Fibroblast of skin of right quadriceps (primary cell): ENCODE measurements at regions not wholly inside any gene's neighbourhood (a gene's known extent, or its start where the extent isn't known, plus 50 kb on each side); places are given as distances from the start of the nearest gene placed in this dataset.

Experiments
- DNase-seq: peaks from one replicate; pipeline ENCODE4 v3.0.0-alpha.2; 2013

DNA sequence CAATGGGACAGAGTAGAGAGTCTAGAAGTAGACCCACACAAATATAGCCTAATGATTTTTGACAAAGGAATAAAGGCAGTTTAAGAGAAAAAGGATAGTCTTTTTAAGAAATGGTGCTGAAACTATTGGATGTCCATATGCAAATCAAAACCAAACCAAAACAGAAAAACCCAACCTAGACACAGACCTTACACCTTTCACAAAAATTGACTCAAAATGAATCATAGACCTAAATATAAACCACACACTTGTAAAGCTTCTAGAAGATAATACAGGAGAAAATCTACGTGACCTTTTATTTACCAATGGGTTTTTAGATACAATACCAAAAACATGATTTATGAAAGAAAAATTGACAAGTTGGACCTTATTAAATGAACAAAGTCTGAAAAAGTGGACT, 66.4 kb upstream of the MPHOSPH6 start:
- no peak for DNase-seq

DNA sequence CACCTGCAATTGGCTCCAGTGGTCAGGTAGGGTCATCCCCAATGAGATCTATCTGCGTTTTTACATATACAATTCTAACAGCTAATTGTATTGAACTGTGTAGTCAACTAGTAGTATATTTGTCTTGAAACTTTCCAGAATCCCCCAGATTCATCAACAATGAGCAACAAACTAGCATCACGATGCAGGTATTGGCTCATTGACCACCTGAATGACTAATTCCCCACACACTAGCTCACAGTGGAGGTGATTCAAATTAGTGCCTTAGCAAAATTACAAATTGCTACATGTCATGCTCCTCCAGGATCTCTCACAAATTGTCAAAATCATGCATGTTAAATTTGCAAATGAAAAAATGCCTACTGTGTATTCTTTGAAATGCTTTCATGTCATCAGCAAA, 62.8 kb upstream of the MPHOSPH6 start:
- DNase-seq, result no peak

DNA sequence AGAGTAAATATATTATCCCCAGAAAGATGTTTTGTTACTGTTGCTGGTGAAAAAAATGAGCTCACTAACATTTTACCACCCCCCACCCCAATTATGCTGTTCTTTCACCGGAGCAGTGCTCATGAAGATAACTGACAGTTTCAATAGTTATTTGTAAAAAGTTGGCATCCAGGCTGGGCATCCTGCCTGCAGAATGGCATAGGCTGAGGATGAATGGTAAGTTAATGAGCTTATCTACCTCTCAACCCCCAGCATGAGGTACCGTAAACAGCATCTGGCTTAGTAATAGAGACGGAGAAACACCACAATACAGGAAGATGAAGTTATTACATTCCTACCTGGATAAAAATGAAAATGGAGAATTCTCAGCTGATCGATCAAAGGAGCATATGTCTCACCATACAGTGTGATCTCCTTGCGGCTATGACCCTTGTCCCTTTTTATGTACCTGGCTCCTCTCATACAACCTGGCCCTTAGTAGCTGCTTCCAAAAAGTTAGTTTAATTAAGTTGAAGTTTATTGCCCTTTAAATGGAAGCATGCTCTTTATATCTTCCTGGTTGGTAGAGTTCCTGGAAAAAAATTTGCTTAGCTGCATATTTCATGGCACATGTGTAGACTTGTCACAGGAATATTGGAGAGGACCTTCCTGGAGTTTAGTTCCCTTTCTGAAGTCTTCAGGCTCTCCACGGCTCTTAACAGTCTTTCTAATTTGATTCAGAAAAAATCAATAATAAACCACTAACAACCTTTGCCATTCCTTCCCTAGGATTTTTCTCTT, 61.2 kb upstream of the MPHOSPH6 start:
- no peak for DNase-seq

DNA sequence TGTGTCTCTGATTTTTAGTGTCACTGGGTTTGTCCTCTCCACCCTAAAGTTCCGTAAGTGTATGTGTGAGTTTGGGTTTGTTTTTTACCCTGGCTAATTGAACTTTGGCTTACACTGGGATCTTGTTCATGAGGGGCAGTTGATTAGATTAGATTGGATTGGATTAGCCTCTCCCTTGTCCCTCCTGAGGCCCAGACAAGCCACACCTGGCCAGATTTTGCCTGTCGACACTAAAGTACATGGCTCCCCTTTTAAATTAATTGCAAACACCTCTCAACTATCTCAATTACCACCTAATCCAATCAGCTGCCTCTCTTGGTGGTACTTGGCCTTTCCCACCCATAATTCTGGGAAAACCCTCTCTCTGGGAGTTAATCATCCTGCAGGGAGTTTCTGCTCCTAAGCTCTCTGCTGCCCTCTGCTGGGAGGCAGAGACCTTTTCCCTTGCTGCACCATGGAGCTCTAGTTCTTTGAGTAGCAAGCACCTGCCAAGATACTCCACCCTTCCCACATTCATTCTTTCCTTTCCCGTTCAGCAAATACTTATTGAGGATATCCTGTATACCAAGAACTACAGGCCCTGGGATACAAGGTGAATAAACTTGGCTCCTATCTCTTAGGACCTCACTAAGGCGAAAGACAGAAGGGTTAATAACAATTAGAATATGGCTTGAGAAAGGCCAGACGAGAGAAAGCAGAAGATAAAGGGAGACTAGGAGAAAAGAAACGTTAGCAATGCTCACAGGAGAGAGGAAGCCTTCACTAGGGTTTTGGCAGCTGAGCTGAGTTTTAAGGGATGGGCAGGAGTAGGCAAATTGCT, 60.0 kb upstream of the MPHOSPH6 start:
- DNase-seq, result peak; percentile 57

DNA sequence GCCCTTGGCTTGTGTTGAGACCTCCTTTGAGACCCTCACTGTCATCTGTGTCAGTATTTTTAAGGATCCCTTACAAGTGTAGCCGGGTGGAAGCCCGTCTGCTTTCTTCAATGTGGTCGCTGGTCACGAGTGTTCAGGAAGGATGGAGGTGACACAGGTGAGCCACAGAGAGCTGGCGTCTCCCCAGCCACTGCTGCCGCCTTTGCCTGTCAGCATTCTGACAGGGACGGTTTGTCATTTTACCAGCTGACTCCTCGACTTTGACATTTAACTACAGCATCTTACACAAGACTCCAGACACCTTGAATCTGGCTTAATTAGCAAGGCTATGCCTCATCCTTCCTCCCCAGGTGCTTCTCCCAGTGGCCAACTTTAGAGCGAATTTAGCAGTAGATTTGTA, 56.3 kb upstream of the MPHOSPH6 start:
- DNase-seq, result no peak

DNA sequence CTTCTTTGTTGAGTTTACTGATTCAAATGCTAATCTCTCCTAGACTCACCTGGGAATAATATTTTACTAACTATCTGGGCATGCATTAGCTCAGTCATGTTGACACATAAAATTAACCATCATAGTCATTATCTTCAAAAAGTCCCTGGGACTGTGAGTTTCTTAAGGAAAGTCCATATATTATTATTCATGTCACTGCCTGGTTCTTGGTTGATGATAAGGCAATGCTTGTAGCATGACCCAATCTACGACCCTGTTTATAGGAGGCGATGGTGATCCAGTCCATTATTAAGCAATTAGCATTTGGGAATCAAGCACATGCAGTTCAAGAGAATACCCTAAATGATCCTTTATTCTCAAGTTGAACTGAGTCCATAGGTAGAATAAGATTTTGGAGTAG, 54.8 kb upstream of the MPHOSPH6 start:
- no peak for DNase-seq

DNA sequence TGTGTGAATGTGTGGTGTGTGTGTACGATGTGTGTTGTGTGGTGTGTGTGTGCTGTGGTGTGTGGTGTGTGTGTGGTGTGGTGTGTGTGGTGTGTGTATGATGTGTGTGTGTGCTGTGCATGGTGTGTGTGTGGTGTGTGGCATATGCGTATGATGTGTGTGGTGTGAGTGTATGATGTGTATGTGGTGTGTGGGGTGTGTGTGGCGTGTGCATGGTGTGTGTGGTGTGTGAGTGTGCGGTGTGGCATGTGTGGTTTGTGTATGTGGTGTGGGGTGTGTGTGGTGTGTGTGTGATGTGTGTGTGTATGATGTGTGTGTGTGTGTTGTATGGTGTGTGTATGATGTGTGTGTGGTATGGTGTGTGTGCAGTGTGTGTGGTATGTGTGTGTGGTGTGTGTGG, 50.5 kb upstream of the MPHOSPH6 start:
- DNase-seq, result no peak
